ENCODE measurements at regions not wholly inside any gene's neighbourhood (a gene's known extent, or its start where the extent isn't known, plus 50 kb on each side); places are given as distances from the start of the nearest gene placed in this dataset.

GRCh38 chr12:90124289-90124688, 415.7 kb upstream of the ATP2B1 start:
- no peak for DNase-seq

- no peak for DNase-seq
Measured at GRCh38 chr12:90122681-90123080, 414.0 kb upstream of the ATP2B1 start.

GRCh38 chr12:90120627-90121026, 412.0 kb upstream of the ATP2B1 start:
- no peak for DNase-seq

- no peak for DNase-seq
Measured at GRCh38 chr12:90112666-90113065, 404.0 kb upstream of the ATP2B1 start.

GRCh38 chr12:90111791-90112580, 403.3 kb upstream of the ATP2B1 start:
- no peak for DNase-seq

- no peak for DNase-seq
Measured at GRCh38 chr12:90106568-90106967, 397.9 kb upstream of the ATP2B1 start.

- DNase-seq, result no peak
Measured at GRCh38 chr12:90102957-90103652, 394.5 kb upstream of the ATP2B1 start.

- DNase-seq, result no peak
Measured at GRCh38 chr12:90100579-90100978, 391.9 kb upstream of the ATP2B1 start.

GRCh38 chr12:90099288-90099687, 390.6 kb upstream of the ATP2B1 start:
- DNase-seq, result no peak

GRCh38 chr12:90098132-90098779, 389.6 kb upstream of the ATP2B1 start:
- DNase-seq, result no peak

- DNase-seq, result no peak
Measured at GRCh38 chr12:90091809-90092208, 383.2 kb upstream of the ATP2B1 start.

- DNase-seq, result no peak
Measured at GRCh38 chr12:90090929-90091651, 382.5 kb upstream of the ATP2B1 start.

- DNase-seq, result no peak
Measured at GRCh38 chr12:90086281-90086680, 377.6 kb upstream of the ATP2B1 start.

- DNase-seq, result no peak
Measured at GRCh38 chr12:90085494-90086274, 377.0 kb upstream of the ATP2B1 start.

GRCh38 chr12:90084018-90084417, 375.4 kb upstream of the ATP2B1 start:
- DNase-seq, result no peak

- DNase-seq, result no peak
Measured at GRCh38 chr12:90080616-90081015, 372.0 kb upstream of the ATP2B1 start.

GRCh38 chr12:90079529-90080210, 371.0 kb upstream of the ATP2B1 start:
- no peak for DNase-seq

GRCh38 chr12:90078344-90078743, 369.7 kb upstream of the ATP2B1 start:
- DNase-seq, result no peak

GRCh38 chr12:90077756-90078155, 369.1 kb upstream of the ATP2B1 start:
- no peak for DNase-seq

- no peak for DNase-seq
Measured at GRCh38 chr12:90076851-90077319, 368.2 kb upstream of the ATP2B1 start.

GRCh38 chr12:90075685-90076084, 367.0 kb upstream of the ATP2B1 start:
- no peak for DNase-seq

All from right kidney (tissue), 1 donor.